Neutrophil (primary cell): ENCODE measurements at regions not wholly inside any gene's neighbourhood (a gene's known extent, or its start where the extent isn't known, plus 50 kb on each side); places are given as distances from the start of the nearest gene placed in this dataset.

Experiments used
- H3K27ac ChIP-seq: fragments of 200-600 bp; sonication (generic); 2 replicates; pipeline ENCODE4 v1.5.1; 2016; ENCODE audit warnings: mild to moderate bottlenecking, moderate library complexity
- H3K27me3 ChIP-seq: fragments of 200-600 bp; sonication (generic); 2 replicates; pipeline ENCODE4 v1.6.0; 2016; ENCODE audit warnings: mild to moderate bottlenecking
- H3K36me3 ChIP-seq: fragments of 200-600 bp; sonication (generic); 2 replicates; pipeline ENCODE4 v1.5.1; 2017
- H3K4me1 ChIP-seq, 2 experiments: fragments of 200-600 bp in 1 of 2; sonication (generic) in 1 of 2; 1 replicate in 1 of 2; 2 replicates in 1 of 2; pipeline versions ENCODE4 v1.5.1 to v1.6.1; 2013 to 2016; ENCODE audit warnings: low read depth in 1 of 2, low read length in 1 of 2, mild to moderate bottlenecking in 1 of 2, moderate library complexity in 1 of 2; ENCODE audit not compliant: control insufficient read depth in 1 of 2, insufficient read depth in 1 of 2
- H3K4me3 ChIP-seq, 2 experiments: fragments of 200-600 bp in 1 of 2; sonication (generic) in 1 of 2; 1 replicate in 1 of 2; 2 replicates in 1 of 2; pipeline ENCODE4 v1.5.1; 2013 to 2016; ENCODE audit warnings: low read depth in 1 of 2, low read length in 1 of 2, mild to moderate bottlenecking in 1 of 2, moderate library complexity in 1 of 2
- H3K9me3 ChIP-seq: fragments of 200-600 bp; sonication (generic); 2 replicates; pipeline ENCODE4 v1.5.1; 2016
- TF ChIP-seq, protein P1 (sequence below): fragments of 200-600 bp; sonication (generic); IDR thresholded peaks from 2 replicates; pipeline ENCODE4 v1.5.1; 2016; ENCODE audit warnings: antibody characterized with exemption

DNA sequence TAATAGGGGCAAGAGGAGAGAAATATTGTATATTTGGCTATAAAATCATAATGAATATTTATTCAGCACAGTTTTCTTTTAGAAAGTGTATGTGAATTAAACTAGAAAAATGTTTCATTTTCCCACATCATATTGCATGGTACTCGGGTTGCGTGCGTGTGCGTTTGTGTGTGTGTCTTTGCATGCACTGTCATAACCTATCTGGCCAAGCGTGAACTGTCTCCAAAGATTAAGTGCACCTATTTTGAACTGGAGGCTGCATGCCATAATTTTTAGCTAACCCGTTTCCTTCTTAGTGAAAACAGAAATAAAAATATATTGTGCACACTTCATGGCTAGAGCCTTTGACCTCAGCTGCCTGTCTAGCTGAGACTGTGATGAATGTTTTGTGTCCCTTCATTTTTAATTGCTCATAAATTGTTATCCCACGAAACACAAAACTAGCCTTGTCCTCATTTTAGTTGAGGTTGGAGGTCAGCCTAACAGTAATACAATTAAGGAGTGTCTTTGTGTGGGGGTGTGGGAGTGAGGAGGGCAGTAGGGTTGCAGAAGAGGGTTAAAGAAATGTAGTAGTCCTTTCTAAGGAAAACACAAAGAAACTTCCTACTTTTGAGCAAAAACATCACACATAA is 336.1 kb upstream of the POU3F2 start:
- H3K27ac ChIP-seq = no peak overlapping the region
- H3K36me3 ChIP-seq = no peaks in the 10 kb centered on the region
- H3K27me3 ChIP-seq = no peaks in the 10 kb centered on the region
- no peaks in the 10 kb centered on the region for H3K4me1 ChIP-seq
- H3K4me3 ChIP-seq = no peak overlapping the region
- no peaks in the 10 kb centered on the region for H3K9me3 ChIP-seq
- TF ChIP-seq, protein P1, sequence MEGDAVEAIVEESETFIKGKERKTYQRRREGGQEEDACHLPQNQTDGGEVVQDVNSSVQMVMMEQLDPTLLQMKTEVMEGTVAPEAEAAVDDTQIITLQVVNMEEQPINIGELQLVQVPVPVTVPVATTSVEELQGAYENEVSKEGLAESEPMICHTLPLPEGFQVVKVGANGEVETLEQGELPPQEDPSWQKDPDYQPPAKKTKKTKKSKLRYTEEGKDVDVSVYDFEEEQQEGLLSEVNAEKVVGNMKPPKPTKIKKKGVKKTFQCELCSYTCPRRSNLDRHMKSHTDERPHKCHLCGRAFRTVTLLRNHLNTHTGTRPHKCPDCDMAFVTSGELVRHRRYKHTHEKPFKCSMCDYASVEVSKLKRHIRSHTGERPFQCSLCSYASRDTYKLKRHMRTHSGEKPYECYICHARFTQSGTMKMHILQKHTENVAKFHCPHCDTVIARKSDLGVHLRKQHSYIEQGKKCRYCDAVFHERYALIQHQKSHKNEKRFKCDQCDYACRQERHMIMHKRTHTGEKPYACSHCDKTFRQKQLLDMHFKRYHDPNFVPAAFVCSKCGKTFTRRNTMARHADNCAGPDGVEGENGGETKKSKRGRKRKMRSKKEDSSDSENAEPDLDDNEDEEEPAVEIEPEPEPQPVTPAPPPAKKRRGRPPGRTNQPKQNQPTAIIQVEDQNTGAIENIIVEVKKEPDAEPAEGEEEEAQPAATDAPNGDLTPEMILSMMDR = no peak

DNA sequence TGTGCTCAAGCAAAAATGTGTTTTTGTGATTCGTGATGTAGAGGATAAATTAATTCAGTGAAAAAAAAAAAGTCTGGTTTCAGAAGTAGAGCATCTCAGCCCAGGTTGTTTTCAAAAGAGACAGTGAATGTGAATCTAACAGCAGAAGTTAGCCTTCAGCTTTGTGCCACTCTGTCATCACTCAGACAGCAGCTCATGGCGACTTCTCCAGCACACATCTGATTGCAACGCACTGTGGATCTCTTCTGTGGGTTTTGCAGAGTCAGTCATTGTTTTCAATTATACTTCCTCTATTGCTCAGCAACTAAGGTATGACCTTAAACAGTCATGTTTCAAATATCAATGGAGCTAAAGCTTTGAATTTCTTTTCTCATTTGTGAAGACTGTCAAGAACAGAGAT is 335.5 kb upstream of the POU3F2 start:
- TF ChIP-seq, protein P1 = no peak
- Histone ChIP-seq H3K9me3 (no peaks in the 10 kb centered on the region), H3K4me3 (no peak overlapping the region), H3K27me3 (no peaks in the 10 kb centered on the region), H3K4me1 (no peaks in the 10 kb centered on the region), H3K27ac (no peak overlapping the region), H3K36me3 (no peaks in the 10 kb centered on the region)

DNA sequence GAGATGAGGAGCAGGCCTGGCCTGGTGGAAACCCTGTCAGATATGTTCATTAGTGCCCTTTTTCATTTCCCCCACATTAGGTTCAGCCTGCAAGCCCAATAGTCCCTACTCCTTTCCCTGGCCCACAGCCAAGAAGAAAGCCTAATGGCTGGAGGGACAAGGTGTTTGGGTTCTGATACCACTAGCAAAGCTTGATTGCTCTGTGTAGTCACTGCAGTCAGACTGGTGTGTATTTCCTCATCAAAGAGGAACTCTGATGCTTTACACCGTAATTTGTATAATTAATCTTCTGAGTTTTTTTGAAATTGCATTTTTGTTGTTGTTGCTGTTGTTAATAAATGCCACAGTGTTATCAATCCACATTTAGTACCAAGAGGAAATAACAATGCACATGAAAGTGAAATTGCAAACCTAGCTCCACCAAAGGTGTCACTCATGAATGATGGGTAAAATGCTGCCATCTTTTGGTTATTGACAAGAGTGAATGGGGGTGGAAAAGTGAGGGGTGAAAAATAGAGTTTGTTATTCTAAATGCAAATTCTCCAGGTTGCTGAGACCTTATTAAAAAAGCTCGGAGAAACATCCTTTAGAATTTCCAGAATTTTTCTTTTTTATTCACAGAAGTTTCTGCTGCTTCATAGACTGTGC is 320.2 kb upstream of the POU3F2 start:
- TF ChIP-seq, protein P1 = no peak

DNA sequence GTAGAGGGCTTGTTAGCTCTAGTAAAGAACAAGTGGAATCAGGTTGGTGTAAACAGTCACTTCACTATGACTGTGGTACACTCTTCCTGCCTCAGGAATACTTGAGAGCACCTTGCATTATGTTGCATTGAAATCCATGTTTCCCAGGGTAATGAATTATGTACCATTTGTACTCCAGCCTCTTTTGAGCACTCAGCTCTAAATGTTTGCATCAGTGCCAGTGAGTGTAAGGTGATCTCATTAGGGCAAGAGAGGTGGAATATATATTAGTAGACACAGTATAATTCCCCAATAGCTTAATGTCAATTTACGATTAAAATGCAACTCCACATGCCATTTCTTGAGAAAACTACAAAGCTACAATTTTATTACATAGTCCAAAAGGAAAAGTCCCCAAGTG is 319.6 kb upstream of the POU3F2 start:
- Histone ChIP-seq H3K4me1 (no peaks in the 10 kb centered on the region), H3K27ac (no peak overlapping the region), H3K27me3 (no peaks in the 10 kb centered on the region), H3K9me3 (no peaks in the 10 kb centered on the region), H3K4me3 (no peak overlapping the region), H3K36me3 (no peaks in the 10 kb centered on the region)
- TF ChIP-seq, protein P1 = no peak

More for the DNA sequence above, 320.2 kb upstream of the POU3F2 start:
- Histone ChIP-seq H3K27ac (no peak overlapping the region), H3K4me1 (no peaks in the 10 kb centered on the region), H3K9me3 (no peaks in the 10 kb centered on the region), H3K36me3 (no peaks in the 10 kb centered on the region), H3K27me3 (no peaks in the 10 kb centered on the region), H3K4me3 (no peak overlapping the region)

DNA sequence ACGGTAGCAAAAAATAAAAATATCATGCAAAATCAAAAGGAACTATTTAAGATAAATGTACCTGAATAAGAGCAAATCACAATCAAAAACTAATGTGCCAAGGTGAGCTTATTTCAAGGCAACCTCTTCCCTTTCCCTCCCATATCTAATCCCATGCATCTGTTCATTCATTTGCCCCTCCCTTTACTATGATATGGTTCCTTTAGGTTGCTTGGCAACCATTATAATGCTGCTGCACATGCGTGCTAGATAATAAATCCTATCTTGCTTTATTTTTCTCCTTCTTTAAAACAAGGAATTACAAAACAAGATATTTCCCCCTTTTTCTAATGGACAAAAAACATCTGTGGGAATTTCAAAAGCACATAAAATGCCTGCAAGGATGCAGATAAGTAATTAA is 318.2 kb upstream of the POU3F2 start:
- H3K36me3 ChIP-seq = no peaks in the 10 kb centered on the region
- H3K27ac ChIP-seq = no peak overlapping the region
- no peaks in the 10 kb centered on the region for H3K4me1 ChIP-seq
- no peak overlapping the region for H3K4me3 ChIP-seq
- TF ChIP-seq, protein P1 = no peak
- H3K27me3 ChIP-seq = no peaks in the 10 kb centered on the region
- no peaks in the 10 kb centered on the region for H3K9me3 ChIP-seq
